ENCODE measurements at regions not wholly inside any gene's neighbourhood (a gene's known extent, or its start where the extent isn't known, plus 50 kb on each side); places are given as distances from the start of the nearest gene placed in this dataset.

DNA sequence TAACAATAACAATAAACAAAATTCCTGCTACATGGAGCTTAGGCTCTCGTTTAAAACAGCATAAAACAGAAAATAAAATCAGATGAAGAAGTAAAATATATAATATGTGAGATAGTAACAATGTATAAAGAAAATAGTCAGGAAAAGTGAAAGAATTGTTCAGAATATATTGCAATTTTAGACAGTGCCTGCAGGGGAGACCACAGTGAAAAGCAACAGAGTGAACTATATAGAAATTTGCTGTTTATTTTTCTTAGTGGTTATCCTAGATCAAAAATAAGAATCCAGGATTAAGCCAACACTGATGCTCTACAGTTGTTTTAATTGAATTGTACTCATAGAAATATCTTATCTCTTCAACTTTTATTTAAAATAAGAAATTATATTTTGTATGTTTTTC lies 1639.0 kb upstream of the B3GALT2 start:
- no peak overlapping the region for H3K4me3 ChIP-seq
- H3K9me3 ChIP-seq (ENCODE audit: control insufficient read depth in 4 of 4, insufficient read depth in 3 of 4, low read length in 3 of 4): no peaks in the 10 kb centered on the region
- H3K27ac ChIP-seq (ENCODE audit: low read depth in 1 of 2, low read length in 1 of 2): no peak overlapping the region
- H3K9ac ChIP-seq (ENCODE audit: insufficient read depth in 1 of 2, low read length in 2 of 2): no peak overlapping the region
- ATAC-seq (ENCODE audit: insufficient read depth, low FRiP score) (no peak), DNase-seq (no peak)
- no peaks in the 10 kb centered on the region for H3K27me3 ChIP-seq (ENCODE audit: control insufficient read depth in 3 of 3, insufficient read depth in 3 of 3, low read length in 2 of 3)
- H3K36me3 ChIP-seq (ENCODE audit: control insufficient read depth in 4 of 4, insufficient read depth in 4 of 4, low read length in 4 of 4): no peaks in the 10 kb centered on the region
- peaks cover 0 to 10% (median 0%) of the 10 kb centered on the region in 5 donors for H3K4me1 ChIP-seq (ENCODE audit: control insufficient read depth in 5 of 5, insufficient read depth in 5 of 5, low read length in 5 of 5)
- TF ChIP-seq, protein P1, sequence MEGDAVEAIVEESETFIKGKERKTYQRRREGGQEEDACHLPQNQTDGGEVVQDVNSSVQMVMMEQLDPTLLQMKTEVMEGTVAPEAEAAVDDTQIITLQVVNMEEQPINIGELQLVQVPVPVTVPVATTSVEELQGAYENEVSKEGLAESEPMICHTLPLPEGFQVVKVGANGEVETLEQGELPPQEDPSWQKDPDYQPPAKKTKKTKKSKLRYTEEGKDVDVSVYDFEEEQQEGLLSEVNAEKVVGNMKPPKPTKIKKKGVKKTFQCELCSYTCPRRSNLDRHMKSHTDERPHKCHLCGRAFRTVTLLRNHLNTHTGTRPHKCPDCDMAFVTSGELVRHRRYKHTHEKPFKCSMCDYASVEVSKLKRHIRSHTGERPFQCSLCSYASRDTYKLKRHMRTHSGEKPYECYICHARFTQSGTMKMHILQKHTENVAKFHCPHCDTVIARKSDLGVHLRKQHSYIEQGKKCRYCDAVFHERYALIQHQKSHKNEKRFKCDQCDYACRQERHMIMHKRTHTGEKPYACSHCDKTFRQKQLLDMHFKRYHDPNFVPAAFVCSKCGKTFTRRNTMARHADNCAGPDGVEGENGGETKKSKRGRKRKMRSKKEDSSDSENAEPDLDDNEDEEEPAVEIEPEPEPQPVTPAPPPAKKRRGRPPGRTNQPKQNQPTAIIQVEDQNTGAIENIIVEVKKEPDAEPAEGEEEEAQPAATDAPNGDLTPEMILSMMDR (IDR thresholded peaks at IDR 0.05; ENCODE audit: control extremely low read depth, extremely low read depth): no peak
- 63 to 65% methylated on average over 1 of the region's 1 CpG for WGBS, 2 donors

DNA sequence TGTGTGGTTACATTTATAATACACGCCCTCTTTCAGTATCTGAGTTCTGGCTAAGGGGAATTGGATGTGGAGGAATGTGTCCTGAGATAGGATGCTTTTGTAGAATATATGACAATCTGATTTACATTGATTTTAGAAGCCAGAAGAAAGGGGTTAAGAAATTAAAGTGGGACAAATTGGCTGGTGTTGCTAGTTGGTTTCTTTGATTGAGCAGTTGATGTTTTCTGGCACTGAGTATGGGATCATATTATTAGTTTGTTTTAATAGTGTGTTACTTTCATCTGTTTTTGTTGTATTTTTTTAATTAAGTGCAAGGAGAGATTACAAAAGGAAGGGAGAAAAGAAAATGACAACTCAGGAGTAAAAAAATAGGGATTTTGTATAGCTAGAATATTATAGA lies 1634.7 kb upstream of the B3GALT2 start:
- ATAC-seq (ENCODE audit: insufficient read depth, low FRiP score) (no peak), DNase-seq (peak in 2 of 3 donors; percentile 54 to 74)
- H3K9ac ChIP-seq (ENCODE audit: insufficient read depth in 1 of 2, low read length in 2 of 2): no peak overlapping the region
- H3K4me1 ChIP-seq (ENCODE audit: control insufficient read depth in 5 of 5, insufficient read depth in 5 of 5, low read length in 5 of 5): peaks cover 0 to 10% (median 0%) of the 10 kb centered on the region in 5 donors
- no peaks in the 10 kb centered on the region for H3K27me3 ChIP-seq (ENCODE audit: control insufficient read depth in 3 of 3, insufficient read depth in 3 of 3, low read length in 2 of 3)
- 84 to 89% methylated on average over 1 of the region's 1 CpG for WGBS, 2 donors
- TF ChIP-seq, protein P1 (IDR thresholded peaks at IDR 0.05; ENCODE audit: control extremely low read depth, extremely low read depth): no peak
- no peaks in the 10 kb centered on the region for H3K9me3 ChIP-seq (ENCODE audit: control insufficient read depth in 4 of 4, insufficient read depth in 3 of 4, low read length in 3 of 4)
- no peak overlapping the region for H3K27ac ChIP-seq (ENCODE audit: low read depth in 1 of 2, low read length in 1 of 2)
- no peaks in the 10 kb centered on the region for H3K36me3 ChIP-seq (ENCODE audit: control insufficient read depth in 4 of 4, insufficient read depth in 4 of 4, low read length in 4 of 4)
- H3K4me3 ChIP-seq: no peak overlapping the region

DNA sequence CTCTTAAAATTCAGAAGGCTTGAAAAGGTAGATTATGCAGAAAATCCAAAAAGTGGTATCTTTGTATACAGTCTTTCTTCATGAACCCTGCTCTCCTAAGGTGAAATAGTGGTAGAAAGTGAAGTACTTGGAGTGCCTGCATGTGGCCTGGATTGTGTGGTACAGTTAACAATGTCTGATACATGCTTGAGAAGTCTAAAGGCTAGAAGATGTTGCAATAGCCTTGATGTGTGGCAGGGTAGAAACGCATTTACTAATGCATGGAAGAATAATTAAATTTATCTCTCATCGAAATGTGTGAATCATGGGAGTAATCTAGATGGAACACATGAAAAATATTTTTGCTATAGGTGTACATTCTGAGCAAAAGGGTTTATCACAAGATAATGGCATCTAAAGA lies 1632.3 kb upstream of the B3GALT2 start:
- DNase-seq: no peak
- Histone ChIP-seq H3K4me1 (ENCODE audit: control insufficient read depth in 5 of 5, insufficient read depth in 5 of 5, low read length in 5 of 5) (peaks cover 0 to 10% (median 0%) of the 10 kb centered on the region in 5 donors), H3K27ac (ENCODE audit: low read depth in 1 of 2, low read length in 1 of 2) (no peak overlapping the region), H3K9me3 (ENCODE audit: control insufficient read depth in 4 of 4, insufficient read depth in 3 of 4, low read length in 3 of 4) (no peaks in the 10 kb centered on the region), H3K27me3 (ENCODE audit: control insufficient read depth in 3 of 3, insufficient read depth in 3 of 3, low read length in 2 of 3) (no peaks in the 10 kb centered on the region), H3K9ac (ENCODE audit: insufficient read depth in 1 of 2, low read length in 2 of 2) (no peak overlapping the region), H3K4me3 (no peak overlapping the region), H3K36me3 (ENCODE audit: control insufficient read depth in 4 of 4, insufficient read depth in 4 of 4, low read length in 4 of 4) (no peaks in the 10 kb centered on the region)
- ATAC-seq (ENCODE audit: insufficient read depth, low FRiP score): no peak
- WGBS, 2 donors: 76 to 78% methylated on average over 2 of the region's 2 CpGs
- TF ChIP-seq, protein P1 (IDR thresholded peaks at IDR 0.05; ENCODE audit: control extremely low read depth, extremely low read depth): no peak

DNA sequence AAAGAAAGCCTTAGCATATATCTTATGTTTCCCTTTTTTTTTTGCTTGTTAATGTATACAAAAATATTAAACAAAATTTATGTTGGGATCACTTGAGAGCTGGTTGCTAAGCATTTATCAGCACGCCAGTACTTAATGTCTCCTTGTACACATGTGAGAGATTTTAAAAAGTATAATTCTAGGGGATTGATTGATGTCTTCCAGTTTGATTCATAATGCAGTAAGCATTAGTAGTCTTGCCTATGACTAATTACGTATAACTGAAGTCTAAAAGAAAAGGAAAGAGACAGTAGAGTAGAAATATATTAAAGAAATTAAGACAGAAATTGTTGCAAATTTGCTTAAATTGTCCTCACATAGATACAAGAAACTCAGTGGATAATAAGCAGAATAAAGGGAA lies 1630.4 kb upstream of the B3GALT2 start:
- WGBS, 2 donors: 77 to 82% methylated on average over 2 of the region's 2 CpGs
- H3K4me1 ChIP-seq (ENCODE audit: control insufficient read depth in 5 of 5, insufficient read depth in 5 of 5, low read length in 5 of 5): peaks cover 0 to 10% (median 0%) of the 10 kb centered on the region in 5 donors
- TF ChIP-seq, protein P1 (IDR thresholded peaks at IDR 0.05; ENCODE audit: control extremely low read depth, extremely low read depth): no peak
- no peak for ATAC-seq (ENCODE audit: insufficient read depth, low FRiP score)
- no peaks in the 10 kb centered on the region for H3K9me3 ChIP-seq (ENCODE audit: control insufficient read depth in 4 of 4, insufficient read depth in 3 of 4, low read length in 3 of 4)
- H3K4me3 ChIP-seq: no peak overlapping the region
- no peaks in the 10 kb centered on the region for H3K27me3 ChIP-seq (ENCODE audit: control insufficient read depth in 3 of 3, insufficient read depth in 3 of 3, low read length in 2 of 3)
- peak in 1 of 3 donors; percentile 18 for DNase-seq
- H3K9ac ChIP-seq (ENCODE audit: insufficient read depth in 1 of 2, low read length in 2 of 2): no peak overlapping the region
- H3K27ac ChIP-seq (ENCODE audit: low read depth in 1 of 2, low read length in 1 of 2): no peak overlapping the region
- H3K36me3 ChIP-seq (ENCODE audit: control insufficient read depth in 4 of 4, insufficient read depth in 4 of 4, low read length in 4 of 4): no peaks in the 10 kb centered on the region

Measured in lung (tissue), 11 donors.